Spleen (tissue), 7 donors: ENCODE measurements at regions not wholly inside any gene's neighbourhood (a gene's known extent, or its start where the extent isn't known, plus 50 kb on each side); places are given as distances from the start of the nearest gene placed in this dataset.

ENCODE experiments used
- CTCF ChIP-seq, 11 experiments: fragments of 200-600 bp in 7 of 11; fragments of 450-650 bp in 4 of 11; sonication (generic) in 4 of 11; IDR thresholded peaks in 8 of 11; conservative IDR thresholded peaks in 3 of 11; 1 replicate in 7 of 11; 2 replicates in 4 of 11; pipeline versions ENCODE4 v1.4.0 to v1.8.0; 2016 to 2021; ENCODE audit warnings: antibody characterized with exemption in 11 of 11, inconsistent platforms in 4 of 11, mild to moderate bottlenecking in 1 of 11
- POLR2AphosphoS5 ChIP-seq, 3 donors: sonication (generic); formaldehyde crosslinking; IDR thresholded peaks; one replicate each; pipeline ENCODE4 v1.5.1; 2017; ENCODE audit warnings: antibody characterized with exemption in 3 of 3
- donor health status: DM: no; HTN: no; CAD: no; lungs with moderate emphysema.
- donor health status: DM: no; HTN: no; CAD: no.
- donor health status: DM: no; HTN: no; CAD: no.

- no peak for TF ChIP-seq CTCF (IDR thresholded peaks at IDR 0.05 in 8 of 11, conservative IDR thresholded peaks at IDR 0.05 in 3 of 11)
- TF ChIP-seq POLR2AphosphoS5 (IDR thresholded peaks at IDR 0.05): no peak
Observed at GRCh38 chr6:71529769-71530168, 241.2 kb downstream of the OGFRL1 start.
